HG03457 (cell line): ENCODE measurements at regions not wholly inside any gene's neighbourhood (a gene's known extent, or its start where the extent isn't known, plus 50 kb on each side); places are given as distances from the start of the nearest gene placed in this dataset.

ENCODE experiments used
- ATAC-seq: cut with Tn5 transposase; IDR thresholded peaks from one replicate; pipeline ENCODE4 v1.9.1; 2021; ENCODE audit warnings: moderate number of reproducible peaks; ENCODE audit not compliant: unreplicated experiment

- ATAC-seq = peak; percentile 96
Measured at GRCh38 chr15:100703032-100703578, 100.7 kb downstream of the ASB7 start.

DNA sequence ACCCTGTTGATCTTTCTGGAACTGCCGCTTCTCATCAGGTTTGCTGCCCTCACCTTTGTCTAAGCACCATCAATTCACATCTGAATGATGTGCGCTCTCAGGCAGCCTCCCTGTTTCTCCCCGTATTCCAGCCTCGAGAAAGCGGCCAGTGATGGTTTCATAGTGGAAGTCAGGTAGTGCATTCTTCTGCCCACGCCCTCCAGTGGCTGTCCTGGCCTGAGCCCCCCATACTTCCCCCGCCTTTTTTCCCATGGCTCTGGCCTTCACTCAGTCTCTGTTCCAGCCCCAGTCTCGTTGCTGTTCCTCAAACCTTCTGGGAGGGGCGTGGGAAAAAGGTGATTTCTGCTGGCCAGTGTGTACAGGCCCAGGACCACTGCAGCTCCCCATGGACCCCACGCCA, 101.3 kb downstream of the ASB7 start:
- no peak for ATAC-seq

- ATAC-seq = no peak
Measured at GRCh38 chr15:100704281-100705055, 102.1 kb downstream of the ASB7 start.

- ATAC-seq = no peak
Measured at GRCh38 chr15:100705065-100705464, 102.7 kb downstream of the ASB7 start.

DNA sequence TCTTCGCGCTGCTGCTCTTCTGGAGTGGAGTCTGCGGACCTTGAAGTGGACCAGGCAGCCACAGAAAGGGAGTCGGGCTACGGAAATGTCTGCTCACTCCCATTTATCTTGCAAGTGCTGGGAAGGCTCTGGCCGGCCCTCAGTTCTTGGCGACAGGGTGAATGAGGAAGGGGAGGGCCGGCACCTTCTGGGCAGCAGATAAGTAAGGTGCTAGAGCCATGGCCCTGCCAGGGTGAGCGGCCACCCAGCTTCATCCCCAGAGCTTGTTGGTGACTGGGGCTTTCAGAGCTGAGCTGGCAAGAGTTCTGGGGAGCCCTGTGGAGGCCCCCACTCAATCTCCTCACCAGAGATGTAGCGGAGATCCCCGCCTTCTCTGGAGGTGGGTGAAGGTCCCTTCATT, 103.5 kb downstream of the ASB7 start:
- ATAC-seq = no peak

DNA sequence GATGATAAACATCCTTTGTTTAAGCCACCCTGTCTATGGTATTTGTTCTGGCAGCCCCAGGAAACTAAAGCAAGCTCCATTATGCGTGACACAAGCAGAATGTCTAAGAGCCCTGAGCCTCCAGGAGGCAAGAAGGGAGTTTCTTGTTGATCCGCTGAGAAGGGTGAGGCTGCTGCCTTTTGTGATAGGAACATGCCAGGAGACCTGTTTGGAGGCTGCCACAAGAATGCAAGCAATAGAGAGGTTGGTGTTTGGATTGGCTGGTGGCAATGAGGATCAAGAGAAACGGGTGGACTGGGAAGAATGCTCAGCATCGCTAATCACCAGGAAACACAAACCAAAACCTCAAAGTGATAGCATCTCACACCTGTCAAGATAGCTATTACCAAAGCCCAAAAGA, 104.8 kb downstream of the ASB7 start:
- no peak for ATAC-seq

- ATAC-seq = no peak
Measured at GRCh38 chr15:100708916-100709315, 106.5 kb downstream of the ASB7 start.

DNA sequence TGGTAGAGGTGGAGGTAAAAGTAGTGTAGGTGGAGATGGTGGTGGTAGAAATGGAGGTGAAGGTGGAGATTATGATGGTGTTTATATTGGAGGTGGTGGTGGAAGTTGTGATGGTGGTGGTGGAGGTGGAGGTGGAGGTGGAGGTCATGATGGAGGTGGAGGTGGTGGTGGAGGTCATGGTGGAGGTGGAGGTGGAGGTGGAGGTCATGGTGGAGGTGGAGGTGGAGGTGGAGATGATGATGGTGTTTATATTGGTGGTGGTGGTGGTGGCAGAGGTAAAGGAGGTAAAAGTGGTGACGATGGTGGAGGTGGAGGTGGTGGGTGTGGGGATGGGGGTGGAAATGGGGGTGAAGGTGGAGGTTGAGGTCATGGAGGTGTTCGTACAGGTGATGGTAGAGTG, 107.8 kb downstream of the ASB7 start:
- ATAC-seq = no peak

DNA sequence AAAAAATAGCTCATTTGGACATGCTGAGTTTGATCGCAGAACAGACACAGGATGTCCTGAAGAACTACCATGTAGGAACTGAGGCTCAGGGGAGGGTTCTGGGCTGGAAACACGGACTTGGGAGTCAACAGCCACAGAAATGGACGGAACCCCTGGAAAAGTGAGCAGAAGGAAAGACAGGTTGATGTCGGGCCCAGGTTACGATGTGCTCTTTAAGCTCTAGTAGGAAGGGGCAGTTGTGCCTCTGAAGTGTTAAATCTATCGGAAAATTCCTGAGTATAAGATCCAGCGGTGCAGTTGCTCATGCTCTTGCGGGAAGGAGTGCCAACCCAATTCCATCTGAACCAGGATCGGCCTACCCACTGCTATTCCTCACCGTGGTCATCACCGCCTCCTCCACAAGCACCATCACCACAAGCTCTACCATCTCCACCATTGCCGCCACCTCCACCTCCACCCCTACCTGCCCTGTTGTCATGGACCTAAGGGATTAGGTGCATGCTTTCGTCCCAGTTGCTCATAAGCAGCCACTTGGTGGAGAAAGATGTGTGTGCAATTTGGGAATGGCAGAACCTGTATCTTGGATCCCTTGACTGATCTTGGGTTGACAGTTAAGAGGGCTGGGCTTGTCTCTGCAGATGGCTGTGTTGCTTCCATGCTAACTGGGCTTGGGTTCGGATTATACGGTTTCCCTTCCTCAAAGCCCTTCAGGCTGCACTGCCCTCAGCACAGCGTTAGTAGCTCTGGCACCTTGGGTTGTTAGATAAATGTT, 108.5 kb downstream of the ASB7 start:
- no peak for ATAC-seq

- ATAC-seq = no peak
Measured at GRCh38 chr15:100711516-100712021, 109.2 kb downstream of the ASB7 start.

DNA sequence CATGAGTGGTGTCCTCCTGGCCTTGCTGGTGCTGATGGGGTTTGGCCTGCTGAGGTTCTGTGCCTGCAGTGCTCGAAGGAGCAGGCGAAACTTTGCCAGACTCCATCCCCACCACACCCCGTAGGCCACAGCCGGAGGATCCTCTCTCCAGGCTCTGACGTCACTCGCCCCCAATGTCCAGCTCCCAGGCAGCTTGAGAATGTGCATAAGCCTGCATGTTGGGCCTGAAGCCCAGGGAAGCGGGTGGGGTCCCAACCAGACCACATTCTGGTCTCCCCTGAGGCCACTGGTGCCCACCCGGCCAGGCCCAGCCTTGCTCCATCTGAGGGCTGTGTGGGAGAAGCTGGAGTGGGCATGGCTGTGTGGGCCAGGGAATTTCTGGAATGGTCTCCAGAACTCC, 109.8 kb downstream of the ASB7 start:
- no peak for ATAC-seq

DNA sequence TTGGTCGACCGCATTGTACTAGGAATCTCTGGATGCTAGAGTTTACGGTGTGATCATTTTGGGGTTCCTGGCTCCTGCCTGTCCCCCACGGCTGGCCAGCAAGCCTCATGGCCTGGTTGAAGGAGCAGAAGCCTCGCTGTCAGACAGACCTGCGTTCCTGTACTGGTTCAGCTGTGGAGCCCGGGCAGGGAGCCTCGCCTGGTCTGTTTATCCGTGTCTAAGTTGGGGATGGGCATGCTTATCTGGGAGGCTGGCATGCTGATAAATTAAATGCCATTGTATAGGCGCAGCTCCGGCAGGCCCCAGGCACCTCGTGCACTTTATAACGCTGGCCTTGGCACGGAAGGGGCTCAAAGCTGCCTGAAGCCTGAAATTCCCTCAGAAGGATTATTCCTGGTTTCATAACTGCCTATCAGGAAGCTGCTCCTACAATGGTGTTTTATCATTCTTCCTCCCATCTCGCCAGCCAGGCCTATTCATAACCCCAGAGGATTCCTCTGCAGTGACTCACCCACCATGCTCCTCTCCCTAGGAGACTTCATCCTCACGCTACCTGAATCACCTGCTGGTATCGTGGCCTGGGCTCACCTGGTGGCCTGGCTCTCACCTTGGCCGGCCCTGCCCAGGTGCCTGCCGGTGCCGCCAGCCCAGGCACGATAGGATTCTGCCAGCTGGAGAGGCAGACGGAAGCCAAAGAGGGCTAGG, 110.9 kb downstream of the ASB7 start:
- ATAC-seq = no peak

DNA sequence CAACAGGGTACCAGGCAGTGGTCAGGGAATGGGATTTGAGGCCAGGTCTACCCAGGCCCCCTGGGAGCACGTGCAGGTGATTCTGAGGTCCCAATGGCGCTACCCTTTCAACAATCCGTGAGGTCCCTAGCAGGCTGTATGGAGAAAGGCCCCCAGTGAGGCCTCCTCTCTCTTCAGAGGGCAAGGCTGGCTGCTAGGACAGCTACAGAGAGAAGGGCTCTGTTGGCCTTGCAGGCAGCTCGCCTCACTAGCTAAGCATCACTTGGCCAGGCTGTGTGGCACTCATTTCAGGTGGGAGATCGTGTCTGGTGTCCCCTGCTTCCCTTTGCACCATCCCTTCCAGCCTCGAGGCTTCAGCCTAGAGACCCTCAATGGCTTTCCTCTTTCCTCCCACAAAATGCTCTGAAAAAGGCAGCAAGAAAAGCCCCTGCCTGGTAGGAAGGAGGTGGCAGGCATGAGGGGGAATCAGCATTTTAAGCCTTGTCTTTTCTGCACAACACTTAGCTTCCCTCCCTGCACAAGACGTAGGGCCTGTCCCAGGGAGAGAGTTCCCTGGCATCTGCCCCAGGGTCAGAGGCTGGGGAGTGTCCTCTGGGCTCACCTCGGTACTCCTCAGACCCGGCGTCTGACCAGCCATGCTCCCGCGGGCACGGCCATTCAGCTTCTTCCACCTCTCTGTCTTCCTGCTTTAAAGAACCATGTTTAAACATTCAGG, 111.8 kb downstream of the ASB7 start:
- ATAC-seq = no peak

DNA sequence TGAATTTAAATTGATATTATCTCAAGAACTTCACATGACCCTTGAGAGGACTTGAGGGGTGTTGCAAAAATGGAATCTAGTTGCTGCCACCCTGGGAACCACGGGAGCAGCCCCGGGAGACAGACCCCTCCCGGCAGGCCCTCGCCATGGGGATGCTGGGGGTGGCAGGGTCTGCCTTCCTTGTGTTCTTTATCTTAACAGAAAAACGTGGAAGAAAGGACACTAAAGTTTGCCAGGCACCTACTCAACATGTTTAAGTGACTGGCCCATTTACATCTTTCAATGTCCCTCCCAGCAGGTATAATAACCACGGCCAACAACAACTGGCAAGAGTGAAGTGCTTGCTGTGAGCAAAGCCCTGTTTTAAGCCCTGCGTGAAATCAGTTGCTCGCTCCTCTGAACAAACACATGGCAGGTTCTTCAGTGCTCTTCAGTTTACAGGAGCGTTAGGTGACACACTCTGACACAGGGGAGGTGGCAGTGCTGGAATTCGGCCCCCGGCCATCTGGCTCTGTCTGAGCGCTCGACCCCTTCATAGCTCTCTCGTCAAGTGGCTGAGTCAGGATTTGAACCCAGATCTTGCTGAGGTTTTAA, 112.5 kb downstream of the ASB7 start:
- no peak for ATAC-seq

DNA sequence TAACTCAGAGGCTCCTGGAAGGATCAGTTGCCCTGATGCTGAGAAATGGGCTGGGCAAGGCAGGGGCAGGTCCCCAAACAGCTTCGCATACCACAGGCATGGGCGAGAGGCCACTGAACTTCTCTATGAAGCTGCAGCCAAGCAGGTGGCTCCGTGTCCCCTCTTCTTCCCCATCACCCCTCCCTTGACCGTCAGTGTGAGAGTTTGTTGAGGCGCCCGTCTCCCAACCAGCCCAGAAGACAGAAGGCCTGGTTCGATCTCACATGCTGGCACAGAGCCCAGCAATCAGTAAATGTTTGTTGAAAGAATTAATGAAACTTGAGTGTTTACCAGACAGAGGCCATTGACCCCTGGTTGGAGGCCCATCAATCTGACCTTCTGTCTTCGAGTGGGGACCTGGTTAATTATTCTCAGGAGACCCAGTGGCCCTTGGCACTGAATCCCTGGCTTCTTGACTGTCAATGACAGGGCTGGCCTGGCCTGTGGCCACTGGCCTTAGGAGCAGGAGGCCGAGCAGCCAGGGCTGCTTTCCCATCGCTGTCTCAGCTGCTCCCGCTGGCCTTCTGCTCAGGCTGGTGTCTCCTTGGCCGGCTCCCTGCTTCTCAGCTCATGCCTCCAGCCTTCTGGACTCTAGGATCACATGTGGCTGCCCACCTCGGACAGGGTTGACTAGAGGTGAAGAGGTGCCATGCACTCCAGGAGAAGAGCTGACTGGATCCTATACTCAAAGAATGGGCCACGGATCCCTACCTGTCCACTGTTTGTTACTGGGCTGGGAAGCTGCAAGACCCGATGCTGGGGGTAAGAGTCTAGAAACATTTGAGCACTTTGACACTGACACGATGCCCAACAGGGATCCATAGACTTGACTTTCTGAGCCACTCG, 113.4 kb downstream of the ASB7 start:
- ATAC-seq = no peak

- ATAC-seq = no peak
Measured at GRCh38 chr15:100716456-100717085, 114.2 kb downstream of the ASB7 start.

DNA sequence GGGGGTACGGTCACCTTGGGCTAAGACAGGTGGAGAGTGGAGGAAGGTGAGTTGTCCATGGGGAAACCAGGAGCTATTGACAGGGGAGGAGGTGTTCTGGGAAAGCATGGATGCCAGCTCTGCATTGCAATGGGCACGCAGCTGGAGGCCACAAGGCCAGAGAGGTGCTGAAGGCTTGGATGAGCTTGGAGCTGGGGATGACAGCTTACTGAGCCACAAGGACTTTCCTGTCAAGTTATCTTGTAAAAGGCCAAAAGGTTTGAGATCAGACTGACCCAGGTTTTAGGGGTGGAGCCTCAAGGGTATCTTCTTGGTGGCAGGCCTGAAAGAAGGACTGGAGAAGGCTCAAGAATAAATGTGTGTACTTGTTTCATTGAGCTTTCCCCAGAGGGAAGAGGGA, 115.2 kb downstream of the ASB7 start:
- ATAC-seq = no peak

- no peak for ATAC-seq
Measured at GRCh38 chr15:100718075-100718980, 115.9 kb downstream of the ASB7 start.
